D721Med (cell line): ENCODE measurements at regions not wholly inside any gene's neighbourhood (a gene's known extent, or its start where the extent isn't known, plus 50 kb on each side); places are given as distances from the start of the nearest gene placed in this dataset.

Experiments
- DNase-seq: peaks from one replicate; pipeline ENCODE4 v3.0.0; 2011; ENCODE audit warnings: low spot score; ENCODE audit not compliant: insufficient read length
- FAIRE-seq: peaks from 2 replicates; lab custom pipeline; 2011; peaks lifted over from hg19 to GRCh38; lab: Jason Lieb, UNC
- TF ChIP-seq, protein P1 (sequence below): IDR thresholded peaks from 2 replicates; pipeline ENCODE4 v1.5.1; 2012; ENCODE audit warnings: mild to moderate bottlenecking, control low read depth; ENCODE audit not compliant: insufficient read depth; ENCODE audit errors: missing control alignments

DNA sequence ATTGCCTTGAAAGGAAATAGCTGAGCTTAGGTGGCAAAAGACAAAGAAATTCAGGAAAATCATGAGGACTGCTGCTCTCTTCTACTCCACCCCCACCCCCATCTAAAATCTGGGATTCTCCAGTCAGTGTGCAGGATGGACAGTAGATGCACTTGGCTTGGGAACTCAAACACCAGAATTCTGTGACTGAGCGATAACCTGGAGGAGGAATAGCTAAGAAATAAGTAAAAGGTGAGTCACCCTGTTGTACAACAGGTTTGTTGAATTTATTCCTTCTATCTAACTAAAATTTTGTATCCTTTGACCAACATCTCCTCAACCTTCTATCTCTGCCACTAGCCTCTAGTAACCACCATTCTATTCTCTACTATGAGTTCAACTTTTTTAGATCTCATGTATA, 1029.9 kb upstream of the ACVR2A start:
- TF ChIP-seq, protein P1, sequence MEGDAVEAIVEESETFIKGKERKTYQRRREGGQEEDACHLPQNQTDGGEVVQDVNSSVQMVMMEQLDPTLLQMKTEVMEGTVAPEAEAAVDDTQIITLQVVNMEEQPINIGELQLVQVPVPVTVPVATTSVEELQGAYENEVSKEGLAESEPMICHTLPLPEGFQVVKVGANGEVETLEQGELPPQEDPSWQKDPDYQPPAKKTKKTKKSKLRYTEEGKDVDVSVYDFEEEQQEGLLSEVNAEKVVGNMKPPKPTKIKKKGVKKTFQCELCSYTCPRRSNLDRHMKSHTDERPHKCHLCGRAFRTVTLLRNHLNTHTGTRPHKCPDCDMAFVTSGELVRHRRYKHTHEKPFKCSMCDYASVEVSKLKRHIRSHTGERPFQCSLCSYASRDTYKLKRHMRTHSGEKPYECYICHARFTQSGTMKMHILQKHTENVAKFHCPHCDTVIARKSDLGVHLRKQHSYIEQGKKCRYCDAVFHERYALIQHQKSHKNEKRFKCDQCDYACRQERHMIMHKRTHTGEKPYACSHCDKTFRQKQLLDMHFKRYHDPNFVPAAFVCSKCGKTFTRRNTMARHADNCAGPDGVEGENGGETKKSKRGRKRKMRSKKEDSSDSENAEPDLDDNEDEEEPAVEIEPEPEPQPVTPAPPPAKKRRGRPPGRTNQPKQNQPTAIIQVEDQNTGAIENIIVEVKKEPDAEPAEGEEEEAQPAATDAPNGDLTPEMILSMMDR, result no peak
- DNase-seq (no peak), FAIRE-seq (no peak)

DNA sequence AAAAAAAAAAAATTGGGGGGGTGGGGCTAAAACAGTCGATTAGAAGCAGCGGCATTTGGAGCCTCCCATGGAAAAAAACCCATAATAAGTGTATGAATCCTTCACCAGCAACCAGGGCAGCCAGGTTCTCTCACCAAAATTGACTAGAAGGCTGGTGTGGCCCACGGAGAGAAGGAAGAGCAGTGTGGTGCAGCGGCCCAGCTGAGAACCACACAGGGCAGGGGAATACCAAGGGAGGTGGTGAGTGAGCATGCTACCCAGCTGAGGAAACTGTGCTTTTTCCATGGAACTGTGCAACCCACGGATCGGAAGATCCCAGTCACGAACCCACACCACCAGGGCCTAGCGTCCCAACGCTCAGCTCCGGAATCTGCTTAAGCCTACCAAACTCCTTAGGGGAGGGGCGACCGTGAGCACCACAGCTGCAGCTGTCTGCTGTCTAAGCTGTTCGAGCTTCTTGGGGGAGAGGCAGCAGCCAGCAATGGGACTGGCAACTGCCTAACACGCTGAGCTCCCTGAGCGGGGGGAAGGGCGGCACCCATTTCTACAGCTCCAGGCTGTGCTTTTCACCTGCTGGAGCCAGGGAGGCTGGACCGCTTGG, 1037.2 kb upstream of the ACVR2A start:
- FAIRE-seq (no peak), DNase-seq (no peak)
- TF ChIP-seq, protein P1, result no peak

DNA sequence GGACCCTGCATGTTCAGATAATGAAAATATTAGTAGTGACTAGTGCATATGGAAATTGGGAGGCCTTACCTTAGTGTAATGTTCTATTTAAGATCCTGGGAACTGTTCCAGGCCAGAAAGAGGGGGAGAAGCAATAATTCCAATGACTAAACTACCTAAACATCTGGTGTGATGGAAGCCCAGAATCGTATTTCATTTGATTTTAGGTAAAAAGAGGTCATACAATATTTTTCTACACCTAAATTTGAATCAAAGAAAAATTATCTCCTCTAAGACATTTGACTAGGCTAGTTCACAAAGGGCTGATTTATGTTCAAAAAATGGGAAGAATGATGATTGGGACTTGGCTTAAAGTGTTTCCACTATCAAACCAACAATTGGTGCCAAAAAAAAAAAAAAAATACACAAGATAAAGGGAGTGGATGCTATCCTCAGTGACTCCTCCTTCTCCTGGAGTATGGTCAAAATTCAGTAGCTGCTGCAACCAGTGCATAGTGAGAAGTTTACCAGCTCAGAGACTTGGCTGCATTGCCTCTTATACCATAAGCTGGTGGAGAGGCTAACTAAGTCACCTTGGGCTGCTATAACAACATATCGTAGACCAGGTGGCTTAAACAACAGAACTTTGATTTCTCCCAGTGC, 1038.3 kb upstream of the ACVR2A start:
- no peak for DNase-seq
- TF ChIP-seq, protein P1, result no peak
- no peak for FAIRE-seq

DNA sequence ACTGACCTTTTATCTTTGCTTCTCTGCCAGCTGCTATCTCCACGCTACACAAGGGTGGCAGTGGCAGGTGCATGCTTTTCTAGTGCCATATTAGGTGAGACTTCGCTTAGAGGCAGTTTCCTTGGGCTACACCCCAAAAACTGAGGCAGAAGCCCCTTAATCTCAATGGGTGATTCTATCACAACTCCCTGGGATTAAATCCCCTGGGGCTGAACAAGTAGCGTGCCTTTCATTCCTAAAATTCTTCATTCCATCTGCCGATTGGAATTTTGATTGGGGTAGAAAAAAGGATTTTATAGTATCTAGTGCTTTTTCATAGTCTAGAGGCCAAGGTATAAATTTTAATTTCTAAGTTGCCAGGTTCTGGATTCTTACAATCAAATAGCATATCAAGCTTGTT, 1040.5 kb upstream of the ACVR2A start:
- TF ChIP-seq, protein P1, result no peak
- DNase-seq (no peak), FAIRE-seq (no peak)

DNA sequence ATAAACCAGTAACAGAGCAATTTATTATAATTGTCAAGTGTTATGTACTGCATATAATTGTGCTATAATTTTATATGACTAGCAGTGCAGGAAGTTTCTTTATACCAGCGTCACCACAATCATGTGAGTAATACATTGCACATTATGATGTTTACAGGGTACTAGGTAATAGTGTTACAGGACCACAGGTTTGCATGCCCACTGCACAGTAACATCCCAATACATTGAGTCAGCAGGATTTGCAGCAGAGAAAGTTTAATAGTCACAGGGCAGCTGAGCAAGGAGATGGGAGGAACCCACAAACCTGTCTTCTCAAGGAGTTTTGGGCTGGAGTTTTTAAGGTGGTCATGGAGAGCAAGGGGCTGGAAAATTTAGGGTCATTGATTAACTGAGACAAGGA, 1042.9 kb upstream of the ACVR2A start:
- TF ChIP-seq, protein P1, result no peak
- DNase-seq (no peak), FAIRE-seq (no peak)

DNA sequence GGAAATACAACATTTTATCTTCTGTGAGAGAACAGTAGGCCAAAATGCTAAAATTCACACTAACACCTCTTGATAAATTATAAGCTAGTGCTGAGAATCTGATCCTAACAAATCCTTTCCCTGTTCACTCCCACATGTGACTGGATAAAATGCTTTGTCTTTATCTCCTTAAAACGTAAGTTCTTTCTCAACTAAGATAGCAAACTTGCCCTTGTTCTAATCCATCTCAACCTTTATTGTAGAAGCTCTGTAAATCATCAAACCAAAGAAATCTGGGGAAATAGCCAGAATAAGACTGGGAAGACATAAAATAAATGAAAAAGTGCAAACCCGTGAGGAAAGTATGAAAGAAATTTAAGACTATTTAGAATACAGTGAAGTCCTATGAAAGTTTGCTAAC, 1058.4 kb upstream of the ACVR2A start:
- no peak for FAIRE-seq
- DNase-seq, result no peak
- TF ChIP-seq, protein P1, result no peak

DNA sequence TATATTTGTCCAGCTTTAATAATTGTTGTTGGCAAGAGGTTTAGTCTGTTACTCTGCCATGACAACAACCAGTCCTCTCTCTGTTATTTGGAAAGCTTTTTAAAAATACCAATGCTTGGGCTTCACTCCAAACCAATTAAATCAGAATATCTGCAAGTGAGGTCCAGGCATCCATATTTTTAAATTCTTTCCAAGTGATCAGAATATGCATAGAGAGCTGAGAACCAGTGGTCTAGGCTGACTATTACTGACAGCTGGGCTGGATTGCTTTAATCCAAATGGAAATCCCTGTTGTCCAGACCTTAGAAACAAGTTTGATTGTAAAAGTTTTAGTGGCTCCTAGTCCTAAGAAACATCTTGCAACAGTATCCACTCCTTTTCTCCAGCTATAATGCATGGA, 1059.7 kb upstream of the ACVR2A start:
- FAIRE-seq (peak; percentile 21), DNase-seq (no peak)
- TF ChIP-seq, protein P1, result no peak
